GM23248 (cell line): ENCODE measurements at regions not wholly inside any gene's neighbourhood (a gene's known extent, or its start where the extent isn't known, plus 50 kb on each side); places are given as distances from the start of the nearest gene placed in this dataset.

Experiments
- EZH2 ChIP-seq: fragments of 200-600 bp; sonication (generic); IDR thresholded peaks from 2 replicates; pipeline ENCODE4 v1.6.1; 2018; ENCODE audit warnings: antibody characterized with exemption, mild to moderate bottlenecking; ENCODE audit not compliant: insufficient read depth, poor library complexity, severe bottlenecking
- EZH2phosphoT487 ChIP-seq: fragments of 200-600 bp; sonication (generic); IDR thresholded peaks from 2 replicates; pipeline ENCODE4 v1.6.1; 2018; ENCODE audit warnings: antibody characterized with exemption, moderate library complexity, mild to moderate bottlenecking, low read depth; ENCODE audit not compliant: insufficient read depth

GRCh38 chr7:51783241-51783640 lies 466.6 kb upstream of the COBL start:
- no peak for TF ChIP-seq EZH2
- no peak for TF ChIP-seq EZH2phosphoT487
